Stimulated activated effector memory CD8-positive, alpha-beta T cell treated with anti-CD3 and anti-CD28 coated beads, Interleukin-12 subunit alpha, Interleukin-12 subunit beta, amount 100 ng/mL, for 72 hours (primary cell): ENCODE measurements at regions not wholly inside any gene's neighbourhood (a gene's known extent, or its start where the extent isn't known, plus 50 kb on each side); places are given as distances from the start of the nearest gene placed in this dataset.

Experiments used
- ATAC-seq: fragments of 150-1000 bp; cut with Tn5 transposase; 2 replicates; pipeline ENCODE4 v1.10.0; 2021
- DNase-seq, 2 donors: peaks; one replicate each; pipeline ENCODE4 v3.0.0; 2021 to 2022; ENCODE audit warnings: low spot score in 2 of 2
- H3K27ac Mint-ChIP-seq: one replicate; pipeline ENCODE4 v1.8.0; 2022; ENCODE audit warnings: mild to moderate bottlenecking, mixed read lengths
- H3K36me3 Mint-ChIP-seq: one replicate; pipeline ENCODE4 v1.8.0; 2022; ENCODE audit warnings: mild to moderate bottlenecking, mixed read lengths
- H3K4me1 Mint-ChIP-seq: one replicate; pipeline ENCODE4 v1.8.0; 2022; ENCODE audit warnings: mixed read lengths
- H3K4me3 Mint-ChIP-seq: one replicate; pipeline ENCODE4 v1.8.0; 2022; ENCODE audit warnings: mild to moderate bottlenecking, mixed read lengths
- H3K9me3 Mint-ChIP-seq: one replicate; pipeline ENCODE4 v1.8.0; 2022; ENCODE audit warnings: mixed read lengths

- Mint-ChIP-seq H3K36me3 (no peaks in the 10 kb centered on the region), H3K9me3 (no peaks in the 10 kb centered on the region), H3K4me1 (no peaks in the 10 kb centered on the region), H3K4me3 (no peak overlapping the region), H3K27ac (no peak overlapping the region)
- ATAC-seq, result peak; percentile 45
- no peak for DNase-seq
Observed at GRCh38 chr10:4686644-4686996, 139.4 kb upstream of the AKR1E2 start.

DNA sequence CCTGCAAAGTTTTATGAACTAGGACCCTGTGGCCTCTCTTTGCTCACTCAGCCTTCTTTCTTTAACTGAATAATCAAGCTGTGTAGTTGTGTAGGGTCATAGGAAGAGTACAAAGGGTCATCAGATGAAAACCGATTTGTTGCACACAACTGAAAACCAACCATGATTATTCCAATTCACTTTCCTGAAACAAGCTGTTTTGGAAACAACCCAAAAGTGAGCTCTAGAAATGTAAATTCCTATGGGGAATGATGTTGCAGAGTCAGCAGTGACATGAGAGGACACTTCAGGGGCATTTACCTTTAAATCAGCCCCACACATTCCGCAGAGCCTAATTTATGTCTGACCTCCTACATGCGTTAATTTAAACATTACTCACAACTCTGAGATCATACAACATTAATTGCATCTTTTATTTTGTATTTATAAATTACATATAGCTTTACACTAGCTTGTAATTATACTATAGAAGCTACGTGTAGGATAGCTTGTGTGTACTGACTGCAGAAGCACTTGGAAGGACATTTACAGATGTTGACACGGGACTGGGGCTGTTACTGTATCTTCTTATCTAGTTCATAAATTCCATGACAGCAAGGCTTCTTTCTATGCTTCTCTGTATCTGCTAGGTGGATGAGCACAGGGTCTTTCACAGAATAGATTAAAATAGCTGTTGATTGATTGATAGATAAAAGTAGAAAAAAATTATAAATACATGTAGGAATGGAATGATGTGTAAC, 139.9 kb upstream of the AKR1E2 start:
- no peak for ATAC-seq
- no peak for DNase-seq
- no peaks in the 10 kb centered on the region for H3K9me3 Mint-ChIP-seq
- no peak overlapping the region for H3K4me3 Mint-ChIP-seq
- H3K36me3 Mint-ChIP-seq, result no peaks in the 10 kb centered on the region
- no peaks in the 10 kb centered on the region for H3K4me1 Mint-ChIP-seq
- no peak overlapping the region for H3K27ac Mint-ChIP-seq

DNA sequence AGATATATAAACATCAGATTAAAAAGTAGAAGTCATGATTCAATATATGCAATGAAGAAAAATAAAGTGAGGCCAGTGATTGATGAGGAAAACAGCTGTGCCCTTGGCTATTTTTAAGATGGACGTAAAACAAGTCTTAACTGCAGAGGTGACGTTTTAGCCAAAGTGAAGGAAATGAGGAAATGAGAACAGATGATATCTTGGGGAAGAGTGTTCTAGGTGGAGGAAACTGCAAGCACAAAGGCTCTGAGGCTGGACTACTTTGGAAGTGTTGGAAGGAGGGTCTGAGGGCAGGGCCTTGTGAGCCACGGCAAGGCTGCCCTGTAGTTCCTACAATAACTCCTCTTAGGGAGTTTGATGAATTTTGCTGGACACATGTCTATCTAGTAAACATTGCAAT, 140.5 kb upstream of the AKR1E2 start:
- Mint-ChIP-seq H3K36me3 (no peaks in the 10 kb centered on the region), H3K27ac (no peak overlapping the region), H3K4me1 (no peaks in the 10 kb centered on the region), H3K9me3 (no peaks in the 10 kb centered on the region), H3K4me3 (no peak overlapping the region)
- DNase-seq, result no peak
- no peak for ATAC-seq

- DNase-seq, result no peak
Observed at GRCh38 chr10:4684434-4684833, 141.6 kb upstream of the AKR1E2 start.

GRCh38 chr10:4683838-4684237, 142.2 kb upstream of the AKR1E2 start:
- no peak for ATAC-seq
- Mint-ChIP-seq H3K4me3 (no peak overlapping the region), H3K9me3 (no peaks in the 10 kb centered on the region), H3K4me1 (no peaks in the 10 kb centered on the region), H3K27ac (no peak overlapping the region), H3K36me3 (no peaks in the 10 kb centered on the region)
- no peak for DNase-seq

More at GRCh38 chr10:4684434-4684833, 141.6 kb upstream of the AKR1E2 start:
- no peak overlapping the region for H3K27ac Mint-ChIP-seq
- no peaks in the 10 kb centered on the region for H3K4me1 Mint-ChIP-seq
- H3K36me3 Mint-ChIP-seq, result no peaks in the 10 kb centered on the region
- no peaks in the 10 kb centered on the region for H3K9me3 Mint-ChIP-seq
- no peak overlapping the region for H3K4me3 Mint-ChIP-seq
- no peak for ATAC-seq

DNA sequence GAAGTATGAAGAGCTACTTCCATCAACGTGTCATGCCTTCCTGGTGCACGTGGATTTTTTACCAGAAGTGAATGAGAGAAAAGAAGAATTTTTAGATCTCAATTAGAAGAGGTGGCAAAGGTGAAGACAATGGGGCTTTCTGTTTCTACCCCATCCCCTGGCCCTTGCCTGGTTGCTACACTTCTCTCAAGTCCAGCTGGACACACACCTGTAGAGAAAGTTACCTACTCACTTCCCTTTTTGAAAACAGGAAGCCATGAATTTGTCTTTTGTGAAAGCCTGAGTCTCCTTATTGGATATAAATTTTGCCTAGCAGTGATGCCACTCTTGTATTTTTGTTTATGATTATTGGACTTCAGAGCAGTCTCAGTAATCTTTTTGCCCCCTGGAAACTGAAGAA, 142.9 kb upstream of the AKR1E2 start:
- DNase-seq (no peak), ATAC-seq (no peak)
- no peaks in the 10 kb centered on the region for H3K4me1 Mint-ChIP-seq
- H3K4me3 Mint-ChIP-seq, result no peak overlapping the region
- no peaks in the 10 kb centered on the region for H3K9me3 Mint-ChIP-seq
- no peaks in the 10 kb centered on the region for H3K36me3 Mint-ChIP-seq
- no peak overlapping the region for H3K27ac Mint-ChIP-seq

DNA sequence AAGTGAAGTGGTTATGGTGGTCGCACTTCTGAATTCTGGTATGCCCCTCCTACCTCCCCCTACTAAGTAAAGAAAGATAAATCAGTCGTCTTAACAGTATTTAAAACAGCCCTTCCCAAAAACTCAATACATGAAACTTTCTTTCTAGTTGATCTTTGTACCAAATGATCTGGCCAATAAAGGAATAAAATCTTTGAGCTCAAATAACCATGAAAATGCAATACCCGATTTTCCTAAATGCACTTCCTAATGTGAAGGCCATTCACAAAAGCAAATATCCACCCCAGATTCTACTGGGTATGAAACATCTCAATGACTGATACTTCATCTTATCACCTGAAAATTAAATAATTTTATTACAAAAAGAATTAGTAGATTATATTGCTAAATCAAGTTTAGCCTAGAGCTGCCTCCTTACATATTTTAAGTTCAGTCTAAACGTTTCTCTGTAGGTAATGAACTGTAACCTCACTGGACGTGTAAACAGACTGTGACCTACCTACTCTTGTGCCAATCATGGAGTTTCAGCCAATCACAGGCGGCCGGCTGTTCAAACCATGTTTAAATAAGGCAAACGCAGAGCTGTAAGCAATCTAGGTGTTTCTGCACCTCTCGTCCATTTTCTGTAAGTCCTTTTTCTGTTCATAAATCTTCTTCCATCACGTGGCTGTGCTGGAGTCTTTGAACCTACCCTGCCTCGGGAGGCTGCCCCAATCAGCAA, 146.9 kb upstream of the AKR1E2 start:
- no peak overlapping the region for H3K4me3 Mint-ChIP-seq
- DNase-seq (no peak), ATAC-seq (no peak)
- H3K27ac Mint-ChIP-seq, result no peak overlapping the region
- H3K4me1 Mint-ChIP-seq, result no peaks in the 10 kb centered on the region
- no peaks in the 10 kb centered on the region for H3K9me3 Mint-ChIP-seq
- H3K36me3 Mint-ChIP-seq, result no peaks in the 10 kb centered on the region

GRCh38 chr10:4678023-4678950, 147.7 kb upstream of the AKR1E2 start:
- Mint-ChIP-seq H3K4me3 (no peak overlapping the region), H3K36me3 (no peaks in the 10 kb centered on the region), H3K27ac (no peak overlapping the region), H3K4me1 (no peaks in the 10 kb centered on the region), H3K9me3 (no peaks in the 10 kb centered on the region)
- ATAC-seq (no peak), DNase-seq (no peak)

DNA sequence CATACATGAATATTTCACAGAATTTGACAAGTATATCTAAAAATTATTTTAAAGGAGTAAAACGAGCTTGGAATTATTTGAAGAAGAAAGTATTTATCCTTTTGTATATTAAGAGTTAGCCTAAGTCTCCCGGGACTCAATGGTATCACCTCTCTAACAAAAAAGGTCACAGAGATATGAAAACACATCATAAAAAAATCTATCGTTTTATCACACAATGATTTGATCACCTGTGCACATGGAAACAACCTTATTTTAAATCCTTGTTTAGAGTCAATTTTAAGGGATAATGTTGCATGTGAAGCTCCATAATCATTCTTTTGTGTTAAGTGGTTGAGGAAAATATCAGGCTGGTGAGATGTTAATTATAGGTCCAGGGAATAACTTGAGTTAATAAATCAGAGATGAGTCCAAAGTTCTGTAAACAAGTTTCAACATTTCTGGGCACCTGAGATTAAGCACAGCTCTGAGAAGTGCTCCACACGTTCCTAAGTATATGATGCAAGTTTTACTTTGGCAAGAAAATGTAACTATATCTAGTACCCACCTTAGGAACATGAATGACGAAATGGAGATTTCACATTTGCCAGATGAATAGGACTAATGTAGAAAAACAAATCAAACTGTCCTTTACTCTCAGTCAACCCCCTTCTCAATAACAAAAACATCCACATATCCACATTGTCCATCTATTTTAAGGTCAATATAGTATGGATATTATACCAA, 148.5 kb upstream of the AKR1E2 start:
- ATAC-seq (no peak), DNase-seq (no peak)
- H3K4me3 Mint-ChIP-seq, result no peak overlapping the region
- H3K36me3 Mint-ChIP-seq, result no peaks in the 10 kb centered on the region
- no peaks in the 10 kb centered on the region for H3K4me1 Mint-ChIP-seq
- no peak overlapping the region for H3K27ac Mint-ChIP-seq
- no peaks in the 10 kb centered on the region for H3K9me3 Mint-ChIP-seq

GRCh38 chr10:4676566-4676965, 149.4 kb upstream of the AKR1E2 start:
- no peak overlapping the region for H3K4me3 Mint-ChIP-seq
- H3K4me1 Mint-ChIP-seq, result no peaks in the 10 kb centered on the region
- no peak overlapping the region for H3K27ac Mint-ChIP-seq

DNA sequence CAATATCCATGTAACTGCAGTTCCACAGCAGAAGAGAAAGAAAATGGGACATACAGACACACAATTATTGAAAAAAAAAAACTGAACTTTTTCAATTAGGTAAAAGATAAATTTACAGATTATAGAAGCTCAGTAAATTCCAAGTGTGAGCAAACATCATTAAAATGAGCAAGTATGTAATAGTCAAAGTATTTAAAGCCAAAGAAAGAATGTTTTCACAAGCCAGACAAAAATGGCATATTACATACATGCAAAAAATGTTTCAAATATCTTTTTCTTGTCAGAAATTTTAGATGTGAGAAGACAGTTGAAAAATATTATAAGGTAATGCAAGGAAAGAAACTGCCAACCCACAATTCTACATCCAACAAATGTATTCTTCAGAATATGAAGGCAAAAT, 150.2 kb upstream of the AKR1E2 start:
- H3K4me1 Mint-ChIP-seq, result no peaks in the 10 kb centered on the region
- DNase-seq, result no peak
- no peaks in the 10 kb centered on the region for H3K36me3 Mint-ChIP-seq
- no peak overlapping the region for H3K4me3 Mint-ChIP-seq
- no peak overlapping the region for H3K27ac Mint-ChIP-seq
- ATAC-seq, result no peak
- peaks cover 2% of the 10 kb centered on the region for H3K9me3 Mint-ChIP-seq

More at GRCh38 chr10:4676566-4676965, 149.4 kb upstream of the AKR1E2 start:
- Mint-ChIP-seq H3K9me3 (no peaks in the 10 kb centered on the region), H3K36me3 (no peaks in the 10 kb centered on the region)
- DNase-seq, result no peak
- no peak for ATAC-seq

DNA sequence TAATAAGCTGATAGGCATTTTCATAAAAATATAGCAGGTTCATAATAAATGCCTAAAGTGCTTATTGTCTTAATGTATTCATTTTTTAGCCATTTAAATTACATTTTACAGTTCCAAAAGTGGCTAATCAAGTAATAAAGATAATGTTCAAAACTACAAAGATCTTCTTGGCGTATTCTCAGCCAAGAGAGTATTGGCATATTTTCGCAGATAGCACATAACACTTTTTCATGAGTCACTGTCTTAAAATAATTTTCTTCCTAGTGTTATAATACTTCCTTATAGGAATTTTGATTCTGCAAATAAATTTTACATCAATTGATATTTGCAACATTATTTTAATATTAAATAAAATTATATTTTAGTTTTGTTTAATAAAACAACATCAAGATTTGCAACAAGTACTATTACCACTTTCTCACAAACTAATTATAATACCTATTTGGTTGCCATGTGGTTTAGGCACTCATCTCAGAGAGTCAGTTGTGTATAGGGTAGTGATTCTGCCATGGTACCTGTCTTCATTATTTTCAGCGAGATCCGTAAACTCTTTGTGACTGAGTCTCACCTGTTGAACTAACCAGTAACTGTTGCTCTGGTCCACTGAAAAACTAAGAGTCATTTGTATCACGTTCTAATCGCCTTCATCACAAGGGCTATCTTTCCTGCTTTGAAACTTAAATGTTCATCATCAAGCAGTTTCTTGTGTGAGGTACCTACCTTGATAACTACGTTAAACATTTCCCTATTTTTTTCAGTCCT, 152.5 kb upstream of the AKR1E2 start:
- no peak overlapping the region for H3K4me3 Mint-ChIP-seq
- H3K36me3 Mint-ChIP-seq, result no peaks in the 10 kb centered on the region

DNA sequence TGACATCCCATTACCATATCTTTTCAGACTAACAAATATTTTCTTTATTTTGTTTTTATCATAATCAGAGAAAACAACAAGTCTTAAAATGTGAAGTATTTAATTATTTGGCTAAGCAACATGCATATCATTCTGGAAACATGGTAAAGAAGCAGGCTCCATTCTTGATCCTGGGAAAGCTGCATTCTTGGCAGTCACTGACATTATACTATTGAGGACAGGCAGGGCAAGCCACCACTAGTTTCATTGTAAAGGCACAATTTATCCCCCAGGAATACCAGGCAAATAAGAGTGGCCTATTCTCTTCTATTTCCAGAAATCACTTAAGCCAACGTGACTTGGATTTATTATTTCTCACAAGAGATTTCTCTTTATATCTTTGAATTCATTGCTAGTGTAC, 153.8 kb upstream of the AKR1E2 start:
- Mint-ChIP-seq H3K4me1 (no peaks in the 10 kb centered on the region), H3K9me3 (peaks cover 14% of the 10 kb centered on the region), H3K4me3 (no peak overlapping the region), H3K36me3 (no peaks in the 10 kb centered on the region), H3K27ac (no peak overlapping the region)
- DNase-seq (no peak), ATAC-seq (no peak)

More for the DNA sequence above, 152.5 kb upstream of the AKR1E2 start:
- Mint-ChIP-seq H3K4me1 (no peaks in the 10 kb centered on the region), H3K27ac (no peak overlapping the region), H3K9me3 (peaks cover 11% of the 10 kb centered on the region)
- DNase-seq (no peak), ATAC-seq (no peak)

GRCh38 chr10:4671451-4672145, 154.4 kb upstream of the AKR1E2 start:
- Mint-ChIP-seq H3K27ac (no peak overlapping the region), H3K4me3 (no peak overlapping the region)
- no peak for ATAC-seq

More at GRCh38 chr10:4671451-4672145, 154.4 kb upstream of the AKR1E2 start:
- Mint-ChIP-seq H3K4me1 (no peaks in the 10 kb centered on the region), H3K36me3 (no peaks in the 10 kb centered on the region), H3K9me3 (peaks cover 14% of the 10 kb centered on the region)
- no peak for DNase-seq
